Esophagus muscularis mucosa (tissue), 4 donors: ENCODE measurements at regions not wholly inside any gene's neighbourhood (a gene's known extent, or its start where the extent isn't known, plus 50 kb on each side); places are given as distances from the start of the nearest gene placed in this dataset.

Source experiments
- DNase-seq: peaks from one replicate; pipeline ENCODE4 v3.0.0-alpha.2; 2017; ENCODE audit errors: extremely low spot score
- H3K27ac ChIP-seq, 4 donors: fragments of 200-600 bp; sonication (generic); replicated peaks in 1 of 4; 1 replicate in 3 of 4; 2 replicates in 1 of 4; pipeline ENCODE4 v1.5.1; 2016 to 2019; ENCODE audit warnings: mild to moderate bottlenecking in 1 of 4
- H3K27me3 ChIP-seq, 4 donors: fragments of 200-600 bp; sonication (generic); one replicate each; pipeline versions ENCODE4 v1.5.1 to v1.6.0; 2016 to 2019
- H3K36me3 ChIP-seq, 4 donors: fragments of 200-600 bp; sonication (generic); one replicate each; pipeline ENCODE4 v1.5.1; 2016 to 2019
- H3K4me1 ChIP-seq, 4 donors: fragments of 200-600 bp; sonication (generic); one replicate each; pipeline ENCODE4 v1.5.1; 2016 to 2019
- H3K4me3 ChIP-seq, 4 donors: fragments of 200-600 bp; sonication (generic); 1 replicate in 2 of 4; 2 replicates in 2 of 4; pipeline ENCODE4 v1.5.1; 2016 to 2019; ENCODE audit warnings: mild to moderate bottlenecking in 4 of 4, moderate library complexity in 1 of 4
- H3K9me3 ChIP-seq, 4 donors: fragments of 200-600 bp; sonication (generic); 1 replicate in 3 of 4; 2 replicates in 1 of 4; pipeline ENCODE4 v1.5.1; 2016 to 2019
- EP300 ChIP-seq: sonication (generic); formaldehyde crosslinking; IDR thresholded peaks from one replicate; pipeline ENCODE4 v1.6.1; 2017; ENCODE audit warnings: antibody characterized with exemption
- POLR2A ChIP-seq: fragments of 450-650 bp; IDR thresholded peaks from one replicate; pipeline ENCODE4 v1.6.1; 2017; ENCODE audit warnings: antibody characterized with exemption, moderate library complexity, mild to moderate bottlenecking, low read depth
- POLR2AphosphoS5 ChIP-seq, 2 donors: sonication (generic); formaldehyde crosslinking; IDR thresholded peaks; one replicate each; pipeline ENCODE4 v1.6.1; 2017; ENCODE audit warnings: antibody characterized with exemption in 2 of 2
- WGBS: methylation state at CpG from one replicate; pipeline ENCODE4 v1.1.5; 2018; 5-methylcytosine and 5-hydroxymethylcytosine counted together
- intact Hi-C: fragments of 100-400 bp; cut with DNase I; formaldehyde crosslinking; loops from one replicate; pipeline ENCODE4 v1.15.1; 2023
- TF ChIP-seq, protein P1 (sequence below), 3 experiments: fragments of 200-600 bp in 2 of 3; fragments of 450-650 bp in 1 of 3; sonication (generic) in 2 of 3; IDR thresholded peaks; one replicate each; pipeline ENCODE4 v1.5.1; 2017 to 2019; ENCODE audit warnings: antibody characterized with exemption in 3 of 3, mild to moderate bottlenecking in 2 of 3, moderate library complexity in 1 of 3

DNA sequence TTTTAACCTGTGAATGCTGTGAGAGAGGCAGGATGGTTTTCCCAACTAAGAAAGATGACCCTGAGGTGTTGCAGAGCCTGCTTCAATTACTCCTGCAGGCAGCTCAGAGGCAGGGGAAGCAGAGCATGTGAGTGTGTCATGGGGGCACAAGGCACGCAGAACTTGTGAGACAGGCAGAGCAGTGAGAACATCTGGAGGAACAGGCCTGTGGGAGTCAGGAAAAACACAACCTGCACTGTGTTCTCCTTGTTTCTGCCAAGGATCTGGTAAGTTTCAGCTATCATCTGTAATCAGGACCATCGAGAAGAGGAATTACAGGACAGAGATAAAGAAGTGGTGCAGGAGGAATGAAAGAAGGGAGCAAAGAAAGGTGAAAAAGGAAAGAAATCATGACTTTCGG is 741.8 kb upstream of the INTU start:
- Histone ChIP-seq H3K9me3 (no peaks in the 10 kb centered on the region), H3K4me3 (no peak overlapping the region), H3K4me1 (no peaks in the 10 kb centered on the region), H3K36me3 (no peaks in the 10 kb centered on the region), H3K27ac (no peak overlapping the region), H3K27me3 (no peaks in the 10 kb centered on the region)
- no peak for TF ChIP-seq POLR2AphosphoS5 (IDR thresholded peaks at IDR 0.05)
- no peak for TF ChIP-seq POLR2A
- no peak for TF ChIP-seq EP300
- TF ChIP-seq, protein P1, sequence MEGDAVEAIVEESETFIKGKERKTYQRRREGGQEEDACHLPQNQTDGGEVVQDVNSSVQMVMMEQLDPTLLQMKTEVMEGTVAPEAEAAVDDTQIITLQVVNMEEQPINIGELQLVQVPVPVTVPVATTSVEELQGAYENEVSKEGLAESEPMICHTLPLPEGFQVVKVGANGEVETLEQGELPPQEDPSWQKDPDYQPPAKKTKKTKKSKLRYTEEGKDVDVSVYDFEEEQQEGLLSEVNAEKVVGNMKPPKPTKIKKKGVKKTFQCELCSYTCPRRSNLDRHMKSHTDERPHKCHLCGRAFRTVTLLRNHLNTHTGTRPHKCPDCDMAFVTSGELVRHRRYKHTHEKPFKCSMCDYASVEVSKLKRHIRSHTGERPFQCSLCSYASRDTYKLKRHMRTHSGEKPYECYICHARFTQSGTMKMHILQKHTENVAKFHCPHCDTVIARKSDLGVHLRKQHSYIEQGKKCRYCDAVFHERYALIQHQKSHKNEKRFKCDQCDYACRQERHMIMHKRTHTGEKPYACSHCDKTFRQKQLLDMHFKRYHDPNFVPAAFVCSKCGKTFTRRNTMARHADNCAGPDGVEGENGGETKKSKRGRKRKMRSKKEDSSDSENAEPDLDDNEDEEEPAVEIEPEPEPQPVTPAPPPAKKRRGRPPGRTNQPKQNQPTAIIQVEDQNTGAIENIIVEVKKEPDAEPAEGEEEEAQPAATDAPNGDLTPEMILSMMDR (IDR thresholded peaks at IDR 0.05), result no peak
- intact Hi-C loops, result no loop called here
- WGBS, result 45% methylated on average over 3 of the region's 3 CpGs
- DNase-seq, result no peak

DNA sequence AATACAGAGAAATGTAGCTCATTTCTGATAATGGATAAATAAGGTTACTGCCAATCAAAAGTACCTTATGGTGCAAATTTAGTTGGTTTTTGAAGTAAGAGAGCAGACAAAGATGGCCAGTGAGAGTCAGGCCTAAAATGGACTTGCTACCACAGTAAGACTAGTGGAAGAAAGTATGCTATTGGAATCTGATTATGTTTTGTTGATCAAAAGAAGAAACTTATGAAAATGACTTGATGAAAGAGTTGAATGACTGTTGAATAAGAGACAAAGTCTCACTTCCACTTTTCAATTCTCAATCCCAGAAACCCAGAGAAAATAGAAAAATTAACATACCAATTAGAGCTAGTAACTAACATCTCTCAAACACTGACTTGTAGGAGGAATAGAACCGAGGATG is 737.8 kb upstream of the INTU start:
- Histone ChIP-seq H3K36me3 (no peaks in the 10 kb centered on the region), H3K4me1 (peaks cover 8 to 18% (median 10%) of the 10 kb centered on the region in 4 donors), H3K27me3 (no peaks in the 10 kb centered on the region), H3K27ac (no peak overlapping the region), H3K9me3 (no peaks in the 10 kb centered on the region), H3K4me3 (no peak overlapping the region)
- DNase-seq, result no peak
- TF ChIP-seq, protein P1 (IDR thresholded peaks at IDR 0.05), result no peak
- TF ChIP-seq EP300 (no peak), POLR2A (no peak), POLR2AphosphoS5 (IDR thresholded peaks at IDR 0.05) (no peak)
- intact Hi-C loops, result no loop called here
- 97% methylated on average over 1 of the region's 1 CpG for WGBS

DNA sequence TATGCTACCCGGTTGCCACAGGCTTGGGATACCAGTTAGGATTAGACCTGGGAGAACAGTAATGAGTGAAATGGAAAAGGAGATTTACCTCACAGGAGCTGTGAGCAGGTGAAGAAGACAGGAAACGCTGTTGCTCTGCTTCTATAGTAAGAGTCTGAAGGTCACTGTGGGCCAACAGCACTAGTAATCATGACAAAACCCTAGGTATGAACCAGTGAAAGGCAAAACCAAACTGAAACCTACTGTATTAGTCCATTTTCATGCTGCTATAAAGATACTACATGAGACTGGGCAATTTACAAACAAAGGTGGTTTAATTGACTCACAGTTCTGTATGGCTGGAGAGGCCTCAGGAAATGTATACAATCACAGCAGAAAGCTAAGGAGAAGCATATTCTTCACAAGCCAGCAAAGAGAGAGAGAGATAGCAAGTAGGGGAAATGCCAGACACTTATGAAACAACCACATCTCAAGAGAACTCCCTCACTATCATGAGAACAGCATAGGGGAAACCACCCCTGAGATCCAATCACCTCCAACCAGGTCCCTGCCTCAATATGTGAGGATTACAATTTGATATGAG is 736.7 kb upstream of the INTU start:
- Histone ChIP-seq H3K36me3 (no peaks in the 10 kb centered on the region), H3K27me3 (no peaks in the 10 kb centered on the region), H3K27ac (no peak overlapping the region), H3K4me3 (no peak overlapping the region), H3K9me3 (no peaks in the 10 kb centered on the region), H3K4me1 (peaks cover 8 to 27% (median 17%) of the 10 kb centered on the region in 4 donors)
- no peak for TF ChIP-seq POLR2A
- TF ChIP-seq EP300, result no peak
- TF ChIP-seq, protein P1 (IDR thresholded peaks at IDR 0.05), result no peak
- no peak for TF ChIP-seq POLR2AphosphoS5 (IDR thresholded peaks at IDR 0.05)
- WGBS, result 92% methylated on average over 2 of the region's 2 CpGs
- DNase-seq, result no peak
- intact Hi-C loops, result no loop called here

DNA sequence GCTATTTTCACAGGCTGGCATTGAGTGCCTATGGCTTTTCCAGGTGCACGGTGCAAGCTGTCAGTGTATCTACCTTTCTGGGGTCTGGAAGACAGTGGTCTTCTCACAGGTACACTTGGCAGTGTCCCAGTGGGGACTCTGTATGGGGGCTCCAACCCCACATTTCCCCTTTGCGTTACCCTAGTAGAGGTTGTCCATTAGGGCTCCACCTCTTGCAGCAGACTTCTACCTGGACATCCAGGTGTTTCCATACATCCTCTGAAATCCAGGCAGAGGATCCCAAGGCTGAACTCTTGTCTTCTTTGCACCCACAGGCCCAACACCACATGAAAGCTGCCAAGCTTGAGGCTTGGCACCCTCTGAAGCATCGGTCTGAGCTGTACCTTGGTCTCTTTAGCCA is 735.7 kb upstream of the INTU start:
- 83% methylated on average over 2 of the region's 3 CpGs for WGBS
- H3K4me3 ChIP-seq, result no peak overlapping the region
- peaks cover 8 to 27% (median 17%) of the 10 kb centered on the region in 4 donors for H3K4me1 ChIP-seq
- no peak overlapping the region for H3K27ac ChIP-seq
- TF ChIP-seq POLR2A, result no peak
- TF ChIP-seq EP300, result no peak
- TF ChIP-seq, protein P1 (IDR thresholded peaks at IDR 0.05), result no peak
- no peak for TF ChIP-seq POLR2AphosphoS5 (IDR thresholded peaks at IDR 0.05)
- H3K27me3 ChIP-seq, result no peaks in the 10 kb centered on the region
- no peak for DNase-seq
- no peaks in the 10 kb centered on the region for H3K36me3 ChIP-seq
- intact Hi-C loops, result no loop called here
- no peaks in the 10 kb centered on the region for H3K9me3 ChIP-seq

DNA sequence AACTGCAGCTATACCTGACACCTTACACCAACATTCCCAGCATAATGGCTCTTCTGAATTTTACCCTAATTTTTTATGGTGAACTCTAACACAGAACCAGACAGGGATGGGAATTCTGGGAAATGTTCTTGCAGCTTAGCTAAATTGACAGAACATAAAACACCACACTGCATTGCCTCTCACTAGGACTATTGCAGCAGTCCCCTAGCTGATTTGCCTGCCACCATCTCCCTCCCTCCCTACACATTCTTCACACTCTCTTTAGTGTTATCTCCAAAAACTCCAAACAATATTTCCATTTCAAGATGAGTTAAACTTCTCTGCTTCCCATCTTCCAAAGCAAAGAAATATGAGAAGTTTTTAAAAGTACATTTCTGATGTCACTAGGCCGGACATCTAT is 733.9 kb upstream of the INTU start:
- Histone ChIP-seq H3K4me1 (peaks cover 8 to 27% (median 17%) of the 10 kb centered on the region in 4 donors), H3K4me3 (no peak overlapping the region), H3K9me3 (no peaks in the 10 kb centered on the region), H3K36me3 (no peaks in the 10 kb centered on the region), H3K27me3 (no peaks in the 10 kb centered on the region), H3K27ac (peak overlapping the region; percentile 56 to 78 (median 72))
- no peak for DNase-seq
- 88% methylated on average over 1 of the region's 1 CpG for WGBS
- intact Hi-C loops, result no loop called here
- TF ChIP-seq POLR2A (no peak), POLR2AphosphoS5 (IDR thresholded peaks at IDR 0.05) (no peak), EP300 (no peak)
- TF ChIP-seq, protein P1 (IDR thresholded peaks at IDR 0.05), result no peak
